ENCODE measurements at regions not wholly inside any gene's neighbourhood (a gene's known extent, or its start where the extent isn't known, plus 50 kb on each side); places are given as distances from the start of the nearest gene placed in this dataset.
A peak's percentile ranks its signal among the peaks of the same experiment; 100 is the strongest.
"Not testable (repeated sequence)": the region's sequence is repeated elsewhere in the genome, so short reads cannot be mapped to it uniquely, and the experiment has no call there.

GRCh38 chr11:13152736-13153541 lies 124.7 kb upstream of the BMAL1 start:
- WGBS, 2 experiments (ENCODE audit: extremely low coverage in 2 of 2, insufficient read length in 1 of 2), result no CpG with 5 or more reads among the region's 2 CpGs
- Histone ChIP-seq H3K4me3 (ENCODE audit: insufficient read depth, low read depth, low read length) (no peak overlapping the region), H3K36me3 (ENCODE audit: control insufficient read depth, insufficient read depth, low read length) (no peaks in the 10 kb centered on the region), H2BK15ac (ENCODE audit: low read depth, low read length) (no peak overlapping the region), H3K27ac (ENCODE audit: insufficient read depth, low read length) (no peak overlapping the region), H4K8ac (ENCODE audit: low read depth in 2 of 2, low read length in 2 of 2) (no peak overlapping the region), H2AFZ (replicated peaks; ENCODE audit: low read length, poor library complexity) (no peak overlapping the region), H2BK20ac (ENCODE audit: low read depth, low read length) (no peak overlapping the region), H3K23ac (ENCODE audit: low read depth, low read length) (no peak overlapping the region), H4K91ac (ENCODE audit: insufficient read depth, low read depth, low read length) (no peak overlapping the region), H2AK5ac (ENCODE audit: low read depth, low read length) (no peak overlapping the region), H3K27me3 (ENCODE audit: control insufficient read depth, insufficient read depth, low read length) (peaks cover 31% of the 10 kb centered on the region), H3K9me3 (ENCODE audit: control insufficient read depth, insufficient read depth, low read length) (peaks cover 2% of the 10 kb centered on the region; the same call in 1 of the 2 replicates), H2AK9ac (replicated peaks; ENCODE audit: low read depth, low read length, poor library complexity) (no peak overlapping the region), H2BK5ac (ENCODE audit: low read depth, low read length, poor library complexity, severe bottlenecking) (no peak overlapping the region), H3K9ac (ENCODE audit: low read depth, low read length) (no peak overlapping the region), H2BK120ac (ENCODE audit: low read depth, low read length) (no peak overlapping the region), H3K9me1 (ENCODE audit: insufficient read depth, low read length) (no peaks in the 10 kb centered on the region), H4K20me1 (ENCODE audit: insufficient read depth, low read length) (no peaks in the 10 kb centered on the region), H3K56ac (ENCODE audit: extremely low read depth, insufficient read depth, low read length) (no peak overlapping the region), H3K14ac (replicated peaks; ENCODE audit: low read depth, low read length) (no peak overlapping the region), H3K79me1 (ENCODE audit: low read depth in 1 of 2, low read length in 2 of 2) (no peaks in the 10 kb centered on the region), H3K4me2 (ENCODE audit: low read depth, low read length) (no peak overlapping the region), H3K4me1 (ENCODE audit: control insufficient read depth, insufficient read depth, low read length) (no peaks in the 10 kb centered on the region), H3K4ac (ENCODE audit: low read depth, low read length) (no peak overlapping the region), H4K5ac (ENCODE audit: low read depth, low read length) (no peak overlapping the region), H3K18ac (ENCODE audit: low read depth, low read length) (no peak overlapping the region)
- in situ Hi-C loops (cut with MboI; ENCODE audit: low sequenced_read_pairs), result no loop called here
- dilution Hi-C loops (cut with HindIII; ENCODE audit: low sequenced_read_pairs, unreplicated experiment), result loop anchor here (25.0 kb wide), 1 partner anchor 191 kb away; no protein-coding TSS in a partner anchor
- DNase-seq, result peak; percentile 42
- CTCF ChIA-PET, result interaction anchor here (0.6 to 2.0 kb wide), 9 partner anchors 10 to 864 kb away, joined by 3 to 9 read pairs (median 3); no protein-coding TSS in a partner anchor
- POLR2A ChIA-PET (ENCODE audit: unreplicated experiment), result no interaction called here
- ATAC-seq (ENCODE audit: low read depth), result no peak
- intact Hi-C loops (cut with micrococcal nuclease), result loop anchor here (1.0 kb wide), 2 partner anchors 189 to 822 kb away; no protein-coding TSS in a partner anchor
- TF ChIP-seq CTCF (conservative IDR thresholded peaks at IDR 0.05; ENCODE audit: low read depth, low read length) (peak; percentile 81), RAD21 (IDR thresholded peaks at IDR 0.05; ENCODE audit: low read length) (peak; percentile 86), CHD1 (IDR thresholded peaks at IDR 0.05; ENCODE audit: low read depth, low read length) (no peak), RFX5 (IDR thresholded peaks at IDR 0.05; ENCODE audit: low read depth, low read length) (no peak), SMC3 (IDR thresholded peaks at IDR 0.05; ENCODE audit: low read depth, low read length) (peak; percentile 91)
- BruUV-seq (replicated peaks), result no TSS peak

- H3K18ac ChIP-seq (ENCODE audit: low read depth, low read length); H4K91ac ChIP-seq (ENCODE audit: insufficient read depth, low read depth, low read length); H2BK5ac ChIP-seq (ENCODE audit: low read depth, low read length, poor library complexity, severe bottlenecking); H3K9ac ChIP-seq (ENCODE audit: low read depth, low read length); H4K8ac ChIP-seq (ENCODE audit: low read depth in 2 of 2, low read length in 2 of 2); H3K4me3 ChIP-seq (ENCODE audit: insufficient read depth, low read depth, low read length); intact Hi-C loops (cut with micrococcal nuclease); H2BK20ac ChIP-seq (ENCODE audit: low read depth, low read length); H4K5ac ChIP-seq (ENCODE audit: low read depth, low read length); H3K23ac ChIP-seq (ENCODE audit: low read depth, low read length); BruUV-seq (replicated peaks); H2AFZ ChIP-seq (replicated peaks; ENCODE audit: low read length, poor library complexity); ATAC-seq (ENCODE audit: low read depth); H3K4me2 ChIP-seq (ENCODE audit: low read depth, low read length); CTCF ChIA-PET; H2BK120ac ChIP-seq (ENCODE audit: low read depth, low read length); H3K9me1 ChIP-seq (ENCODE audit: insufficient read depth, low read length); H3K27ac ChIP-seq (ENCODE audit: insufficient read depth, low read length); H3K56ac ChIP-seq (ENCODE audit: extremely low read depth, insufficient read depth, low read length); in situ Hi-C loops (cut with MboI; ENCODE audit: low sequenced_read_pairs); H2AK5ac ChIP-seq (ENCODE audit: low read depth, low read length); H3K4me1 ChIP-seq (ENCODE audit: control insufficient read depth, insufficient read depth, low read length); POLR2A ChIA-PET (ENCODE audit: unreplicated experiment); H3K4ac ChIP-seq (ENCODE audit: low read depth, low read length); H2BK15ac ChIP-seq (ENCODE audit: low read depth, low read length); H2AK9ac ChIP-seq (replicated peaks; ENCODE audit: low read depth, low read length, poor library complexity); DNase-seq; H3K36me3 ChIP-seq (ENCODE audit: control insufficient read depth, insufficient read depth, low read length); H3K79me1 ChIP-seq (ENCODE audit: low read depth in 1 of 2, low read length in 2 of 2); H4K20me1 ChIP-seq (ENCODE audit: insufficient read depth, low read length); H3K14ac ChIP-seq (replicated peaks; ENCODE audit: low read depth, low read length); H3K9me3 ChIP-seq (ENCODE audit: control insufficient read depth, insufficient read depth, low read length): not testable (repeated sequence)
- no CpG with 5 or more reads among the region's 1 CpG for WGBS, 2 experiments (ENCODE audit: extremely low coverage in 2 of 2, insufficient read length in 1 of 2)
- dilution Hi-C loops (cut with HindIII; ENCODE audit: low sequenced_read_pairs, unreplicated experiment), result loop anchor here (25.0 kb wide), 1 partner anchor 192 kb away; no protein-coding TSS in a partner anchor
- peaks cover 22% of the 10 kb centered on the region for H3K27me3 ChIP-seq (ENCODE audit: control insufficient read depth, insufficient read depth, low read length)
These were observed 123.2 kb upstream of the BMAL1 start for GRCh38 chr11:13154374-13154773.

Data from IMR-90 (cell line).